HG03095 (cell line): ENCODE measurements at regions not wholly inside any gene's neighbourhood (a gene's known extent, or its start where the extent isn't known, plus 50 kb on each side); places are given as distances from the start of the nearest gene placed in this dataset.

Source experiments
- ATAC-seq: cut with Tn5 transposase; IDR thresholded peaks from one replicate; pipeline ENCODE4 v1.9.1; 2021; ENCODE audit warnings: moderate library complexity; ENCODE audit not compliant: unreplicated experiment

- ATAC-seq: no peak
Observed at GRCh38 chr4:134278675-134279074, 77.1 kb upstream of the PABPC4L start.

GRCh38 chr4:134276476-134276875, 74.9 kb upstream of the PABPC4L start:
- no peak for ATAC-seq

GRCh38 chr4:134260126-134260525, 58.5 kb upstream of the PABPC4L start:
- no peak for ATAC-seq
